IMR-90 (cell line): ENCODE measurements at regions not wholly inside any gene's neighbourhood (a gene's known extent, or its start where the extent isn't known, plus 50 kb on each side); places are given as distances from the start of the nearest gene placed in this dataset.

Experiments used
- ATAC-seq: fragments of 200-7000 bp; cut with Tn5 transposase; 2 replicates; pipeline ENCODE4 v1.9.1; 2020; ENCODE audit warnings: low read depth, mild to moderate bottlenecking, moderate library complexity
- BruUV-seq: library from RNA; stranded (reverse); fragments of 400-500 nt; replicated peaks from 2 replicates; lab custom pipeline; 2021; lab: Mats Ljungman, UMichigan
- CTCF ChIA-PET: fragments of 300-600 bp; formaldehyde crosslinking; extraction: SDS; loops from one replicate; lab custom pipeline; 2021; ENCODE audit warnings: antibody characterized with exemption; lab: Yijun Ruan, JAX
- POLR2A ChIA-PET: fragments of 300-600 bp; sonication (Branson Sonifier 250); formaldehyde crosslinking; loops from one replicate; lab custom pipeline; 2022; ENCODE audit warnings: antibody characterized with exemption; ENCODE audit not compliant: unreplicated experiment; lab: Charles Lee
- DNase-seq: peaks from one replicate; pipeline ENCODE4 v3.0.0; 2013
- H2AFZ ChIP-seq: replicated peaks from 2 replicates; pipeline ENCODE3; 2013; ENCODE audit warnings: low read length, mild to moderate bottlenecking; ENCODE audit not compliant: poor library complexity
- H2AK5ac ChIP-seq: 2 replicates; pipeline ENCODE4 v1.6.1; 2013; ENCODE audit warnings: low read depth, low read length, inconsistent platforms
- H2AK9ac ChIP-seq: replicated peaks from 2 replicates; pipeline ENCODE3; 2013; ENCODE audit warnings: mild to moderate bottlenecking, low read depth, low read length, moderate library complexity; ENCODE audit not compliant: poor library complexity
- H2BK120ac ChIP-seq: 2 replicates; pipeline ENCODE4 v1.6.1; 2013; ENCODE audit warnings: low read depth, low read length, inconsistent platforms
- H2BK15ac ChIP-seq: 3 replicates; pipeline ENCODE4 v1.6.1; 2013; ENCODE audit warnings: low read depth, low read length, inconsistent platforms
- H2BK20ac ChIP-seq: 2 replicates; pipeline ENCODE4 v1.6.1; 2013; ENCODE audit warnings: low read depth, mild to moderate bottlenecking, inconsistent platforms, low read length, moderate library complexity
- H2BK5ac ChIP-seq: 2 replicates; pipeline ENCODE4 v1.6.1; 2013; ENCODE audit warnings: mild to moderate bottlenecking, low read depth, low read length, inconsistent platforms; ENCODE audit not compliant: poor library complexity, severe bottlenecking
- H3K14ac ChIP-seq: replicated peaks from 2 replicates; pipeline ENCODE4 v1.6.1; 2013; ENCODE audit warnings: low read depth, low read length, inconsistent platforms
- H3K18ac ChIP-seq: 2 replicates; pipeline ENCODE4 v1.6.1; 2013; ENCODE audit warnings: low read depth, low read length, control low read depth
- H3K23ac ChIP-seq: 2 replicates; pipeline ENCODE4 v1.6.1; 2013; ENCODE audit warnings: low read depth, low read length, inconsistent platforms
- H3K27ac ChIP-seq: 2 replicates; pipeline ENCODE4 v1.5.1; 2013; ENCODE audit warnings: mild to moderate bottlenecking, control low read depth, low read length; ENCODE audit not compliant: insufficient read depth
- H3K27me3 ChIP-seq: 2 replicates; pipeline ENCODE4 v1.6.1; 2013; ENCODE audit warnings: low read length; ENCODE audit not compliant: control insufficient read depth, insufficient read depth
- H3K36me3 ChIP-seq: 2 replicates; pipeline ENCODE4 v1.6.1; 2013; ENCODE audit warnings: low read length, mixed read lengths; ENCODE audit not compliant: control insufficient read depth, insufficient read depth
- H3K4ac ChIP-seq: 2 replicates; pipeline ENCODE4 v1.6.1; 2013; ENCODE audit warnings: low read depth, low read length, inconsistent platforms
- H3K4me1 ChIP-seq: 2 replicates; pipeline ENCODE4 v1.6.1; 2013; ENCODE audit warnings: low read length, mixed read lengths; ENCODE audit not compliant: control insufficient read depth, insufficient read depth
- H3K4me2 ChIP-seq: 2 replicates; pipeline ENCODE4 v1.6.1; 2013; ENCODE audit warnings: low read depth, mild to moderate bottlenecking, control low read depth, low read length, moderate library complexity
- H3K4me3 ChIP-seq: 2 replicates; pipeline ENCODE4 v1.5.1; 2013; ENCODE audit warnings: low read depth, mild to moderate bottlenecking, control low read depth, low read length, moderate library complexity; ENCODE audit not compliant: insufficient read depth
- H3K56ac ChIP-seq: 2 replicates; pipeline ENCODE4 v1.6.1; 2013; ENCODE audit warnings: low read length, inconsistent platforms; ENCODE audit not compliant: insufficient read depth; ENCODE audit errors: extremely low read depth
- H3K79me1 ChIP-seq, 2 experiments: 2 replicates each; pipeline ENCODE4 v1.6.1; 2013; ENCODE audit warnings: low read length in 2 of 2, inconsistent platforms in 1 of 2, low read depth in 1 of 2
- H3K9ac ChIP-seq: 2 replicates; pipeline ENCODE4 v1.6.1; 2013; ENCODE audit warnings: low read depth, low read length, control low read depth
- H3K9me1 ChIP-seq: 2 replicates; pipeline ENCODE4 v1.6.1; 2013; ENCODE audit warnings: low read length, inconsistent platforms; ENCODE audit not compliant: insufficient read depth
- H3K9me3 ChIP-seq: 2 replicates; pipeline ENCODE4 v1.6.1; 2013; ENCODE audit warnings: low read length; ENCODE audit not compliant: control insufficient read depth, insufficient read depth
- H4K20me1 ChIP-seq: 2 replicates; pipeline ENCODE4 v1.6.1; 2013; ENCODE audit warnings: low read length, inconsistent platforms; ENCODE audit not compliant: insufficient read depth
- H4K5ac ChIP-seq: 2 replicates; pipeline ENCODE4 v1.6.1; 2013; ENCODE audit warnings: mild to moderate bottlenecking, low read depth, low read length, control low read depth
- H4K8ac ChIP-seq, 2 experiments: 2 replicates each; pipeline ENCODE4 v1.6.1; 2013; ENCODE audit warnings: low read depth in 2 of 2, low read length in 2 of 2, control low read depth in 1 of 2, inconsistent platforms in 1 of 2
- H4K91ac ChIP-seq: 2 replicates; pipeline ENCODE4 v1.6.1; 2013; ENCODE audit warnings: low read depth, low read length, inconsistent platforms; ENCODE audit not compliant: insufficient read depth
- BHLHE40 ChIP-seq: fragments of 150-350 bp; IDR thresholded peaks from 2 replicates; pipeline ENCODE4 v1.6.1; 2016; ENCODE audit warnings: mild to moderate bottlenecking, low read depth, low read length
- CEBPB ChIP-seq: IDR thresholded peaks from 2 replicates; pipeline ENCODE4 v1.6.1; 2012; ENCODE audit warnings: low read depth, low read length, improper control_type of control experiment
- CHD1 ChIP-seq: IDR thresholded peaks from 2 replicates; pipeline ENCODE4 v1.6.1; 2012; ENCODE audit warnings: low read depth, low read length, improper control_type of control experiment
- ELK1 ChIP-seq: fragments of 150-350 bp; IDR thresholded peaks from 2 replicates; pipeline ENCODE4 v1.6.1; 2016; ENCODE audit warnings: low read depth, mild to moderate bottlenecking, low read length, moderate library complexity, borderline replicate concordance
- FOS ChIP-seq: fragments of 150-350 bp; IDR thresholded peaks from 2 replicates; pipeline ENCODE4 v1.6.1; 2016; ENCODE audit warnings: low read depth, low read length
- MAFK ChIP-seq: IDR thresholded peaks from 2 replicates; pipeline ENCODE4 v1.6.1; 2012; ENCODE audit warnings: low read depth, low read length, improper control_type of control experiment
- MAZ ChIP-seq: IDR thresholded peaks from 2 replicates; pipeline ENCODE4 v1.6.1; 2012; ENCODE audit warnings: low read depth, mild to moderate bottlenecking, low read length, improper control_type of control experiment, moderate library complexity, borderline replicate concordance
- NFE2L2 ChIP-seq: fragments of 150-350 bp; IDR thresholded peaks from 2 replicates; pipeline ENCODE4 v1.6.1; 2016; ENCODE audit warnings: low read depth, mild to moderate bottlenecking, low read length
- POLR2A ChIP-seq: IDR thresholded peaks from 2 replicates; pipeline ENCODE4 v1.6.1; 2012; ENCODE audit warnings: mild to moderate bottlenecking, low read depth, low read length
- RCOR1 ChIP-seq: IDR thresholded peaks from 2 replicates; pipeline ENCODE4 v1.6.1; 2012; ENCODE audit warnings: mild to moderate bottlenecking, low read length, improper control_type of control experiment; ENCODE audit not compliant: insufficient replicate concordance
- SMC3 ChIP-seq: fragments of 150-350 bp; IDR thresholded peaks from 2 replicates; pipeline ENCODE4 v1.6.1; 2016; ENCODE audit warnings: low read depth, mild to moderate bottlenecking, antibody characterized with exemption, low read length, moderate library complexity
- USF2 ChIP-seq: fragments of 150-350 bp; IDR thresholded peaks from 2 replicates; pipeline ENCODE4 v1.6.1; 2017; ENCODE audit warnings: mild to moderate bottlenecking, antibody characterized with exemption, low read length, low read depth
- WGBS, 2 experiments: methylation state at CpG; one replicate each; pipeline versions ENCODE4 v1.1.5 to v1.1.7; 2013; ENCODE audit warnings: missing lambda C conversion rate in 2 of 2; ENCODE audit not compliant: insufficient read length in 1 of 2; ENCODE audit errors: extremely low coverage in 2 of 2; 5-methylcytosine and 5-hydroxymethylcytosine counted together
- dilution Hi-C: fragments of 300-500 bp; cut with HindIII; formaldehyde crosslinking; loops from one replicate; pipeline ENCODE4 v1.14.3; 2018; ENCODE audit warnings: low sequenced_read_pairs; ENCODE audit not compliant: unreplicated experiment
- in situ Hi-C: fragments of 300-500 bp; cut with MboI; formaldehyde crosslinking; loops from 3 replicates; pipeline ENCODE4 v1.14.3; 2019; ENCODE audit warnings: low sequenced_read_pairs, inconsistent platforms, mixed read lengths
- intact Hi-C: fragments of 100-400 bp; cut with micrococcal nuclease; formaldehyde crosslinking; loops from 2 replicates; pipeline ENCODE4 v1.10.0; 2022

GRCh38 chr2:181841079-181841478, 50.5 kb upstream of the ITPRID2 start:
- H2AFZ ChIP-seq, result no peak overlapping the region

More at GRCh38 chr2:181841079-181841478, 50.5 kb upstream of the ITPRID2 start:
- no peak overlapping the region for H2BK120ac ChIP-seq
- no peak overlapping the region for H3K56ac ChIP-seq
- no peak for TF ChIP-seq USF2
- no peak for TF ChIP-seq POLR2A
- no peak for TF ChIP-seq MAZ
- TF ChIP-seq ELK1, result no peak
- TF ChIP-seq RCOR1, result no peak
- no peak for TF ChIP-seq SMC3
- no peak for TF ChIP-seq BHLHE40
- TF ChIP-seq NFE2L2, result no peak
- no peak for TF ChIP-seq FOS
- TF ChIP-seq MAFK, result no peak
- no peak for TF ChIP-seq CHD1
- TF ChIP-seq CEBPB, result no peak
- H4K20me1 ChIP-seq, result no peaks in the 10 kb centered on the region
- intact Hi-C loops, result loop anchor here (2.0 kb wide), 1 partner anchor 30 kb away; no protein-coding TSS in a partner anchor
- H3K4me1 ChIP-seq, result no peaks in the 10 kb centered on the region
- H2BK15ac ChIP-seq, result no peak overlapping the region
- no TSS peak for BruUV-seq
- H3K4ac ChIP-seq, result no peak overlapping the region
- no peak overlapping the region for H4K8ac ChIP-seq
- no peak overlapping the region for H3K9ac ChIP-seq
- no peak overlapping the region for H3K18ac ChIP-seq
- H2BK20ac ChIP-seq, result no peak overlapping the region
- no peak overlapping the region for H2AK5ac ChIP-seq
- H4K5ac ChIP-seq, result no peak overlapping the region
- no peak overlapping the region for H3K23ac ChIP-seq
- no peaks in the 10 kb centered on the region for H3K36me3 ChIP-seq
- POLR2A ChIA-PET, result no interaction called here
- no peak overlapping the region for H3K4me3 ChIP-seq
- DNase-seq (no peak), ATAC-seq (no peak)
- CTCF ChIA-PET, result interaction anchor here (1.0 kb wide), 1 partner anchor 13 kb away, joined by 3 read pairs; no protein-coding TSS in a partner anchor
- no CpG with 5 or more reads among the region's 2 CpGs for WGBS, 2 experiments
- H2AK9ac ChIP-seq, result no peak overlapping the region
- dilution Hi-C loops, result no loop called here
- no peaks in the 10 kb centered on the region for H3K9me3 ChIP-seq
- H2BK5ac ChIP-seq, result no peak overlapping the region
- no peak overlapping the region for H4K91ac ChIP-seq
- in situ Hi-C loops, result no loop called here
- H3K4me2 ChIP-seq, result no peak overlapping the region
- no peaks in the 10 kb centered on the region for H3K79me1 ChIP-seq
- no peaks in the 10 kb centered on the region for H3K27me3 ChIP-seq
- H3K9me1 ChIP-seq, result no peaks in the 10 kb centered on the region
- H3K14ac ChIP-seq, result no peak overlapping the region
- no peak overlapping the region for H3K27ac ChIP-seq
